ENCODE measurements at regions not wholly inside any gene's neighbourhood (a gene's known extent, or its start where the extent isn't known, plus 50 kb on each side); places are given as distances from the start of the nearest gene placed in this dataset.

- Mint-ChIP-seq H3K9me3 (ENCODE audit: unreplicated experiment) (no peaks in the 10 kb centered on the region), H3K27me3 (ENCODE audit: insufficient read depth, unreplicated experiment) (peaks cover 24% of the 10 kb centered on the region), H3K36me3 (ENCODE audit: insufficient read depth, unreplicated experiment) (no peaks in the 10 kb centered on the region), H3K4me1 (ENCODE audit: insufficient read depth, unreplicated experiment) (no peaks in the 10 kb centered on the region), H3K4me3 (ENCODE audit: unreplicated experiment) (no peak overlapping the region), H3K27ac (ENCODE audit: low read depth, unreplicated experiment) (no peak overlapping the region)
- CTCF ChIA-PET: no interaction called here
- TF ChIP-seq CTCF (IDR thresholded peaks at IDR 0.05; ENCODE audit: unreplicated experiment): no peak
- no peak for DNase-seq (ENCODE audit: unreplicated experiment)
- POLR2A ChIA-PET: no interaction called here
- intact Hi-C loops (cut with micrococcal nuclease): no loop called here
- no TSS peak for BruUV-seq (replicated peaks)
Measured at GRCh38 chr7:119343289-119343688, 929.7 kb upstream of the KCND2 start.

GRCh38 chr7:119344466-119344865, 928.5 kb upstream of the KCND2 start:
- H3K27ac Mint-ChIP-seq (ENCODE audit: low read depth, unreplicated experiment): no peak overlapping the region
- DNase-seq (ENCODE audit: unreplicated experiment): no peak

GRCh38 chr7:119348491-119348890, 924.5 kb upstream of the KCND2 start:
- Mint-ChIP-seq H3K36me3 (ENCODE audit: insufficient read depth, unreplicated experiment) (no peaks in the 10 kb centered on the region), H3K27me3 (ENCODE audit: insufficient read depth, unreplicated experiment) (peaks cover 24% of the 10 kb centered on the region), H3K4me3 (ENCODE audit: unreplicated experiment) (no peak overlapping the region), H3K27ac (ENCODE audit: low read depth, unreplicated experiment) (no peak overlapping the region), H3K4me1 (ENCODE audit: insufficient read depth, unreplicated experiment) (no peaks in the 10 kb centered on the region), H3K9me3 (ENCODE audit: unreplicated experiment) (no peaks in the 10 kb centered on the region)
- intact Hi-C loops (cut with micrococcal nuclease): no loop called here
- DNase-seq (ENCODE audit: unreplicated experiment): no peak
- CTCF ChIA-PET: no interaction called here
- TF ChIP-seq CTCF (IDR thresholded peaks at IDR 0.05; ENCODE audit: unreplicated experiment): no peak
- POLR2A ChIA-PET: no interaction called here
- BruUV-seq (replicated peaks): no TSS peak

More at GRCh38 chr7:119344466-119344865, 928.5 kb upstream of the KCND2 start:
- peaks cover 24% of the 10 kb centered on the region for H3K27me3 Mint-ChIP-seq (ENCODE audit: insufficient read depth, unreplicated experiment)
- BruUV-seq (replicated peaks): no TSS peak
- no peaks in the 10 kb centered on the region for H3K36me3 Mint-ChIP-seq (ENCODE audit: insufficient read depth, unreplicated experiment)
- no peak overlapping the region for H3K4me3 Mint-ChIP-seq (ENCODE audit: unreplicated experiment)
- no peaks in the 10 kb centered on the region for H3K9me3 Mint-ChIP-seq (ENCODE audit: unreplicated experiment)
- CTCF ChIA-PET: no interaction called here
- intact Hi-C loops (cut with micrococcal nuclease): no loop called here
- POLR2A ChIA-PET: no interaction called here
- no peaks in the 10 kb centered on the region for H3K4me1 Mint-ChIP-seq (ENCODE audit: insufficient read depth, unreplicated experiment)
- TF ChIP-seq CTCF (IDR thresholded peaks at IDR 0.05; ENCODE audit: unreplicated experiment): no peak

GRCh38 chr7:119350334-119350733, 922.6 kb upstream of the KCND2 start:
- Mint-ChIP-seq H3K27me3 (ENCODE audit: insufficient read depth, unreplicated experiment) (peaks cover 21% of the 10 kb centered on the region), H3K4me3 (ENCODE audit: unreplicated experiment) (no peak overlapping the region), H3K9me3 (ENCODE audit: unreplicated experiment) (no peaks in the 10 kb centered on the region), H3K27ac (ENCODE audit: low read depth, unreplicated experiment) (no peak overlapping the region), H3K4me1 (ENCODE audit: insufficient read depth, unreplicated experiment) (no peaks in the 10 kb centered on the region), H3K36me3 (ENCODE audit: insufficient read depth, unreplicated experiment) (no peaks in the 10 kb centered on the region)
- POLR2A ChIA-PET: no interaction called here
- no peak for TF ChIP-seq CTCF (IDR thresholded peaks at IDR 0.05; ENCODE audit: unreplicated experiment)
- BruUV-seq (replicated peaks): no TSS peak
- CTCF ChIA-PET: no interaction called here
- no peak for DNase-seq (ENCODE audit: unreplicated experiment)
- intact Hi-C loops (cut with micrococcal nuclease): no loop called here

Measured in MCF 10A (cell line).